HG03342 (cell line): ENCODE measurements at regions not wholly inside any gene's neighbourhood (a gene's known extent, or its start where the extent isn't known, plus 50 kb on each side); places are given as distances from the start of the nearest gene placed in this dataset.
A peak's percentile ranks its signal among the peaks of the same experiment; 100 is the strongest.
"Not testable (repeated sequence)": the region's sequence is repeated elsewhere in the genome, so short reads cannot be mapped to it uniquely, and the experiment has no call there.

Source experiments
- ATAC-seq: cut with Tn5 transposase; IDR thresholded peaks from one replicate; pipeline ENCODE4 v1.9.1; 2021; ENCODE audit warnings: mild to moderate bottlenecking, moderate library complexity; ENCODE audit not compliant: unreplicated experiment

DNA sequence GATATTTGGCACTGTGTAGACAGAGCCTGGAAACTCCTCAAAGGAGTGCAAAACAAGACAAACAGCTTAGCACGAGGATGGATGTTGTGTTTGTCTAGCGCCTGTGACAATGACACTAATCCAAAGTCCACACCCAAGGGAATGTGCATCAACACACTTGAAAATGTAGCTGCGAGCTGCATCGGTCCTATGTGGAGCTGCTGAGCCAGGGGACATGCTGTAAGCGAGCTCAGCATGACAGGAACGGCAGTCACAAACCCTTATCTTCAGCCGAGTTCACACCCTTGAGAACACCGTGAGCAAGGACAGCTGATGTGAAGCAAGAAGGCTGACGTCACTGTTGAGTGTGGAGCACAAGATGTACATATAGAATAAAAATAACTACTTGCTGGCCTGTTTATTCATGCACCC is 684.3 kb downstream of the QKI start:
- ATAC-seq, result no peak

DNA sequence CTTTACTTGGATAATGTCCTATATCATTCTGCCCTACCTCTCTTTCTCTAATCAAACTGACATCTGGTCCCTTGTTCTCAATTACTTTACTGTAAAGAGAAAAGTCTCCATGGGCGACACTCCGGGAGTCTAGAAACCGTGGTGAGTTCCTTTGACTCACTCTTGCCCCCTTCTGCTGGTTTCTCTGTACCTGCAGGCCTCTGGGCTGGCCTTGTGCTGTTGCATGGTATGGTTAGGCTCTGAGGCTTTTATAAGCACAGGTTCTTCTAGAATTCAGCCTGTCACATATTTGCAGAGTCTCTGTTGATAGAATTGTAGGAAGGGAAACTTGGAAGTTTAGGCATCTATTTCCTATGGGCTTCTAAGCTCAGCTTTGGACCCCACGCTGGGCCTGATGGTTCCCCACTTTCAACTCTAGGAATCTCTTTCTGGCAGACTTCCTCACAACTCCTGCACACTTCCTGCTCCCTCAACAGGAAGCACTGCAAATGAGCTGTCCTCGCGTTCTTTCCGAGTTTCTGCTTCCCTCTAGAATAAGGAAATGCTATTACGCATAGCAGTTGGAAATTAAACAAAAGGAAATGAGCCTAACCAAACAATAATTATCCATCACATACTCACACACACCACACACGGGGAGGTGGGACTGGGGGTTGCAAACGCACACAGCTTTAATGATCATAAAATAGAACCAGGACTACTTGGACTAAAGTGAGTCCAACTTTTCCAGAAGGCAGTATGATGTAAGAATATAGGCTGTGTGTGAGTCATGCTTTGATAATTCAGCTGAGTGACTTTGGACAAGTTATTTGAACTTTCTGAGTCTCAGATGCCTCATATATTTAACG is 683.3 kb downstream of the QKI start:
- no peak for ATAC-seq

- ATAC-seq, result no peak
Observed at GRCh38 chr6:164097056-164097455, 682.5 kb downstream of the QKI start.

DNA sequence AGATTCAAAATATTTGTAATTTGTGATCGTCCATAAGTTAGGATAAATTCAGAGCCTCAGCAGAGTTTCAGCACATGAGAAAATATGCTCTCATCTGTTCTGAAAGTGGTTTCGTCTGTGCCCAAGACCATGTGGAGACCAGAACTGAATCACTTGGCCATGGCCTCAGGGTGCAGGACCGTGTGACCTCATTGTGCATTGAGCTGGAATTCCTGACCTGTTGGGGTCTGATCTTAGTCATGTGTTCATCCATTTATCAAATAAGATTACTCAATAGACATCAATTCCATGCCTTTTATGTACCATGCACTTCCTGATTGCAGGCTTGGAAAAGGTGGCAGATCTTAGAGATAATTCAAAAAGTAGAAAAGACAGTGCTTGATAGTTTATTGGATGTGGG is 680.5 kb downstream of the QKI start:
- ATAC-seq, result no peak

- no peak for ATAC-seq
Observed at GRCh38 chr6:164087870-164088269, 673.4 kb downstream of the QKI start.

GRCh38 chr6:164087211-164087610 is 672.7 kb downstream of the QKI start:
- ATAC-seq, result no peak

- ATAC-seq, result peak; percentile 53
Observed at GRCh38 chr6:164086076-164086887, 671.8 kb downstream of the QKI start.

GRCh38 chr6:164085091-164086075 is 670.9 kb downstream of the QKI start:
- ATAC-seq, result peak; percentile 3

GRCh38 chr6:164079275-164079600 is 664.7 kb downstream of the QKI start:
- ATAC-seq, result no peak

DNA sequence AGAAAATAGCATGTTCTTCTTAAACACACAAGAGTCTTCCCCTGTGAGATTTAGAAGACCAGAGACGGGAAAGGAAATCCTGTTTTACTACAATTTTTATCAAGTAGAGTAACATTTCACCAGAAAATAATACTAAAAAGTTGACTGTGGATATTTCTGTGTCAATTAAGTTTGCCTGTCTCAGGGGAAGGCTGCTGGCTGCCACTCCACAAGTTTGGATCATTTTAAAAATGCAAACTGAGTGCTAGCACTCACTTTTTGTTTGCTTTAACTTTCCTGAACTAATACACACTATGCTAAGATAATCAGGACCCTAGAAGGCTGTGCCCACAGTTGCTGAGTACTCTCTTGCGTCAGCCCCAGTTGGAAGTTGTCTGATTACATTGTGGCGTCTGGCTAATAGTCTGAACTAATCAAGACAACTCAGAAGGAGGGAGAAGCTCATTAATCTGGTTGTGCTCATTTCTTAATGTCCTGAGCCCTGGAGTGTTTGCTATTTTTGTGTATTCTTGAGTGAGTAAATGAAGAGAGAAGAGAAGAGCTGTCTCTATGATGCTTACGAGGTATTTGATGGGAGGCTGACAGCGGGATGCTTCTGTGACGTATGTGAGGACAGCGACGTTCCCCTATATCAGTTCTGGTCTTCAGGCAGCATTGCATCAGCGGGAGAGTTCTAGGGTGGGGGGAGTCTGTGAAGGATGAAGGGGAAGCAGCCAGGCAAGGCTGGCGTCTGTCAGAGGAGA is 664.2 kb downstream of the QKI start:
- no peak for ATAC-seq

GRCh38 chr6:164076818-164077532 is 662.5 kb downstream of the QKI start:
- ATAC-seq, result not testable (repeated sequence)

GRCh38 chr6:164075981-164076615 is 661.6 kb downstream of the QKI start:
- ATAC-seq, result no peak

GRCh38 chr6:164072240-164072666 is 657.7 kb downstream of the QKI start:
- ATAC-seq, result no peak

DNA sequence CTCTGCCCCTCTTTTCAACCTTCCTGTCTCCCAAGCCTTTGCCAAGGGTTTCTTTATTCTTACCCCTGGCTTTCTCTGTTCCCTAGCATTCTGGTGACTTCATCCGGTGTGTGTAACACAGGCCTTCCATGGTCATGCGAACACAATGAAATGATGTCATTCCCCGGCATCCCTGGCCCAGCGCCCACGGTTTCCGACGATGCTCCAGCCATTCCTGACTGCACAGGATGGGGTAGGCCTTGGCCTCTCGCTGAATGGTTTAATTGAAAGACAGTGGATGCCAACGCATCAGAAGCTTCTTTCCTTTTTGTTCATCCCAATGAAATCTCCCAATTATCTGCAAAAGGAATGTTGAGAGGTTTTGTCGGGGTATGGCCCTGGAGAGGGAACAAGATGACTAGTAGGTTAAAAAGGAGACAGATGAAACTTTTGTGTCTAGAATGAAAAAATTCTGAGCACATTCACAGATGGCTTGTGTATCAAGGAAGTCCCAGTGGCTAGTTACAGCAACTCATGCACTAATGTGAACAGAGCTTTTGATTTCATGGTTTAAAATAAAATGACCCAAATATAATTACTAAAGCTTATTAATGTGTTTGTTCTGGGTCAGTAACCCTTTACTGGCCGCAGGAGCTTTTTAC is 655.0 kb downstream of the QKI start:
- no peak for ATAC-seq

- no peak for ATAC-seq
Observed at GRCh38 chr6:164068527-164068926, 654.0 kb downstream of the QKI start.

DNA sequence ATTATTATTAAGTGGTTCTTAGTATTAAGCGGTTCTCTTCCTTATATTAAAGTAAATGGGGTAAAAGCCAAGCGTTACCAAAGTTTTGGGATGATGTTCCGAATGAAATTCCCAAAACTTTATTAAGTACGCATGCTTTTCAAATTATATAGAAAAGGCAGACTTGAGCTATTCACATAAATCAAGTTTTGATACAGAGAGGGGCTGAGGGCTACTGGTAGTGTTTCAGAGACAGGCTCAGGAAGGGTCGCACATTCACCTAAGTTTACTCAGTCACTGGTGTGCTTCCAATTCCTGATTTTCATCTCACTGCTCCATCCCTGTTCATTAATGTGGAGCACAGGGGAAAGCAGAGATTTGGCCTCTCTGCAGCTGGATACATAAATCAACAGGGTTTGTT is 652.2 kb downstream of the QKI start:
- ATAC-seq, result no peak

DNA sequence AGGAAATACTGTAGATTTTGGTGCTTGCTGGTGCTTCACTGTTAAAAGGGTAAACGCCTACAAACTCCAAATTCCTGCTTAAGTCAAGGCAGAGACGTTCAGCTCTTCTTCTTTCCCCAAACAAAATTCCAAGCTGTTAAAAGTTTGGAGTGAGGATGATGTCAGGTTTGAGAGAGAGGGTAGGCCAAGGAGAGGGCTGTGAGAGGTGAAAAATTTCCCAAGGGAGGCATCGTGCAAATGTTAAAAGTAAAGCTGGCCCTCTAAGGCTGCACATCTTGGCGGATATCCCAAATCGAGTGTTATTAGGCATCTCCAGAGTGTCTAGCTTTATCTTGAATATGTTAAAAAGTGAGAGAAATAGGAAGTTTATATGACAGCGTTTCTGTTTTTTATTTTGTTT is 651.8 kb downstream of the QKI start:
- ATAC-seq, result no peak

DNA sequence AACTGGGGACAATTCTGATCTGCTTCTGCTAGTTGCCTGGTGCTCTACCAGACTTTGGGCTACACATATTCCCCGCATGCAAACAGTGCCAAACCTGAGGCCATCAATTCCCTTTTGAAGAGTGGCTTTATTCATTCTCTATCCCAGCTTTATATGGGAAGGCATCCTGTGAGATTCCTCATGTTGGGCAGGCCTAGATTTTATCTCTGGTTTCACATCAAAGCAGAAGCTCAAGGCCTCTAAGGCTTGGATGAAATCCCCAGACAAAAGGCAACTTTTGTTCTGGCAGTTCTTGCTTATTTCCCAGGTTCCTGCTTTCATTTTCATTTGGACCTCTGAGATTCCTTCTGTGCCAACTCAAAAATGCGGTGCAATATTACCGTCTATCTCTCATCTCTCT is 648.8 kb downstream of the QKI start:
- ATAC-seq, result no peak

DNA sequence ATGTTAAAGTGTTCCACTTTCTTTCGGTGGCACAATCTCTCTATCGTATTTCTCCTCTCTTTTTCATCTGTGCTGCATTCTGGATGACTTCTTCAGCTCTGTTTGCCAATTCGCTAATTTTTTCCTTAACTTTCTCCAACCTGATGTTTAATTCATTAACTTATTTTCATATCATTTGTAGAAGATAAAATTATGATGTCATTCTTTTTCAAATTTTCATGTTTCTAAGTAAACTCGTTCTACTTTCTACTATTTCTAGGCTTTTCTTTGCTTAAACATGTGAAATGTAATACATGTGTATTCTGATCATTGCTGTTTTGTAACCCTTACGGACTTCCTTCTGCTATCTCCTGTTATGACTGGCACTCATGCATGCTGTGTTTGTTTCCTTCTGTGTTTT is 648.4 kb downstream of the QKI start:
- no peak for ATAC-seq
